Fibroblast of the aortic adventitia (primary cell): ENCODE measurements at regions not wholly inside any gene's neighbourhood (a gene's known extent, or its start where the extent isn't known, plus 50 kb on each side); places are given as distances from the start of the nearest gene placed in this dataset.

Source experiments
- DNase-seq: peaks from one replicate; pipeline ENCODE4 v3.0.0-alpha.2; 2010; ENCODE audit warnings: low read depth
- H3K4me3 ChIP-seq: 2 replicates; pipeline ENCODE4 v1.5.1; 2011; ENCODE audit warnings: low read depth, mild to moderate bottlenecking, control low read depth, low read length, moderate library complexity
- CTCF ChIP-seq: IDR thresholded peaks from 2 replicates; pipeline ENCODE4 v1.5.1; 2011; ENCODE audit warnings: mild to moderate bottlenecking, low read length, control low read depth, inconsistent platforms; ENCODE audit not compliant: insufficient read depth

DNA sequence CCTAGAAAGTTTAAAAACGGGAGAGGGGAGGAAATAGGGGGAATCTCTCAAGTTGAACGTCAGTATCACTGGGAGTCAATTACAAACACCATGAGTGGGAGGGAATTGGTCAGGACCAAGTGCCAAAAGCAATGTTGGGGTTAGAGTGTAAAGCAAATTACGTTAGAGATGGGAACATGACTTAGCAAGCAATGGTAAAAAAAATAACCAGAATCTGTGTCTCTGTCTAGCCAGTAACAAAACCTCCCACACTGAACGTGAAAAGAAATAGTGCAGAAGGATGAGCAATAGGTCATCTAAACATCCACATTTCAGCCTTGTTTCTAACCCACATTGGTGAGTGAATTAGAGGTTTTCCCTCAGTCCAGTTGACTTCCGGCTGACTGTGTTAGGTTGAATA, 242.2 kb downstream of the COG6 start:
- TF ChIP-seq CTCF, result no peak
- no peak for DNase-seq
- no peak overlapping the region for H3K4me3 ChIP-seq

DNA sequence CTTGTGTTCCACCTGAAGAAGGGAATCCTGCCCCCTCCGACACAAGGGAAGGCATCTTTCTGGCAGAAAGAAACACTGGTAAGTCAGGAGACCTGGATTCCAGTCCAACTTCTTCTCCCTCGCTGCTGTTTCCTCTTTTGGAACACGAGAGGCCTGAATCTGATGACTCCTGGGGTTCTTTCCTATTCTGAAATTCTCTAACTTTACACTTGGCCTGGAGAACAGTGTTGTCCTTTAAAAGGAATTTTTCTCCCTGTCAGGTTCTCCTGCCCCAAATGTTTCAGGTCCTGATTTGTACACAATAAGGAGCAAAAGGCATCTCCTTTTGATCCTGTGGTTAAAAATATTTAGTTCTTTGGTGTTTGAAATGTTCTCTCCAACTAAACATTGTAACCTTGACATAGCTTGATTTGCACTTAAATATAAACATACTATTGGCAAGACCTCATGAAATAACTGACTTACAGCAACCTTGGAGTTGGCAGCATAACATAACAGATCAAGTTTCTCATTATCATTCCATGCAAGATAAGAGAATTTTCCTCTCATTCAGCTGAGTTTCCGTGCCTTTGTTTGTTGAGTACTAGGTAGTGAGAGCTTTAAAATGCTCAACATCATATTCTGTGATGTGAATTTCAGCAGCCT, 244.8 kb downstream of the COG6 start:
- no peak for TF ChIP-seq CTCF
- H3K4me3 ChIP-seq, result no peak overlapping the region
- DNase-seq, result peak; percentile 93

DNA sequence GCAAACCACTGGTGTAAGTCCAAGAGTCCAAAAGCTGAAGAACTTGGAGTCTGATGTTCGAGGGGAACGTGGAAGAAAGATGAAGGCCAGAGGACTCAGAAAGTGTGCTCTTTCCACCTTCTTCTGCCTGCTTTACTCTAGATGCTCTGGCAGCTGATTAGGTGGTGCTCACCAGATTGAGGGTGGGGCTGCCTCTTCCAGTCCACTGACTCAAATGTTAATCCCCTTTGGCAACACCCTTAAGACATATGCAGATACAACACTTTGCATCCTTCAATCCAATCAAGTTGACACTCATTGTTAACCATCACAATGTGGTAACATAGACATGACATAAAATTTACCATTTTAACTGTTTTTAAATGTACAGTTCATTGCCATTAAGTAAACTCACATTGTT, 249.5 kb downstream of the COG6 start:
- H3K4me3 ChIP-seq, result no peak overlapping the region
- no peak for DNase-seq
- TF ChIP-seq CTCF, result no peak

GRCh38 chr13:39909634-39910033, 254.2 kb downstream of the COG6 start:
- no peak for TF ChIP-seq CTCF

DNA sequence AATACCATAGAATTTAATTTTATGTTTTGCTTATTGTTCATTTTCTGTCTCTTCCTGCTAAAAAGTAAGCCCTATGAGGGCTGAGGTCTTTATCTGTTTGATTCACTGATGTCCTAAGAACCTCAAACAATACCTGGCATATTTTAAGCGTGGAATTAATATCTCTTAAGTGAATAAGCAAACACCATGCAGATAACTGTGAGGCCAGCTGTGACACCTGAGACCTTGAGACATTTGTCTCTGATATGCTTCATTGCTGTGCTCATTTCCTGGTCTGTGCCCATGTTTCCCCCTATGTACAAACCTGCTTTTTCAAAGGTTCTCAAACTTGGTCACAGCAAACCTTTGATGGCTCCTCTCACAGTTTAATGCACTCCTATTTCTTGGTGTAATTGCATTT, 254.6 kb downstream of the COG6 start:
- TF ChIP-seq CTCF, result no peak
- DNase-seq, result no peak
- no peak overlapping the region for H3K4me3 ChIP-seq

More at GRCh38 chr13:39909634-39910033, 254.2 kb downstream of the COG6 start:
- no peak for DNase-seq
- H3K4me3 ChIP-seq, result no peak overlapping the region

DNA sequence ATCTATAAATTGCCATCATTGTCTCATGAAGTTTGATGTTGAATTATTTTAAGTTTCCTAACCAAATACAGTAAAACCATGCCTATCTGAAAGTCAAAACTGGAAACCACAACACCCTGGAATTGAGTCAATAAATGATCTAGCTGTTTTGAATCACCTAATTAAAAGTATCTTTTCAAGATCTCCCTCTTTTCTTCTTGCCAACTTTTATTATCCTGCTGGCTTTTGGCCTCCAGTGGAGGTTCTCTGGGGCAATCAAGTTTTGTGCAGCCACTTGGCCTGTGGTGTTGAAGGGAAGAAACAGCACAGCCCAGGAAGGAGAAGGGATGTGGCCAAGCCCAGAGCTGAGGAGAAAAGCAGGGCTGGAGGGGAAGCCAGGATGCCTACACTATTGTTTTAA, 255.4 kb downstream of the COG6 start:
- peak; percentile 94 for DNase-seq
- TF ChIP-seq CTCF, result no peak
- H3K4me3 ChIP-seq, result no peak overlapping the region

GRCh38 chr13:39913339-39913738, 257.9 kb downstream of the COG6 start:
- no peak for DNase-seq
- H3K4me3 ChIP-seq, result no peak overlapping the region
- no peak for TF ChIP-seq CTCF
